ENCODE measurements at regions not wholly inside any gene's neighbourhood (a gene's known extent, or its start where the extent isn't known, plus 50 kb on each side); places are given as distances from the start of the nearest gene placed in this dataset.
"Not testable (repeated sequence)": the region's sequence is repeated elsewhere in the genome, so short reads cannot be mapped to it uniquely, and the experiment has no call there.

GRCh38 chr13:89212186-89212585, 1541.0 kb downstream of the SLITRK5 start:
- no peak for DNase-seq (ENCODE audit: low spot score)
- Histone ChIP-seq H3K79me2 (no peaks in the 10 kb centered on the region), H3K4me3 (no peak overlapping the region), H3K4me1 (ENCODE audit: insufficient read depth) (no peaks in the 10 kb centered on the region), H3K9me2 (replicated peaks; ENCODE audit: insufficient read depth) (no peaks in the 10 kb centered on the region), H3K4me2 (no peak overlapping the region), H3K27ac (no peak overlapping the region), H2AFZ (no peak overlapping the region), H3K9me3 (ENCODE audit: low read depth) (no peaks in the 10 kb centered on the region), H3K36me3 (replicated peaks; ENCODE audit: insufficient read depth, low read depth) (no peaks in the 10 kb centered on the region), H3K27me3 (no peaks in the 10 kb centered on the region), H4K20me1 (ENCODE audit: insufficient read depth, poor library complexity, severe bottlenecking) (no peaks in the 10 kb centered on the region)
- WGBS (ENCODE audit: low lambda C conversion rate, missing lambda C conversion rate): 92% methylated on average over 1 of the region's 1 CpG
- no peak for TF ChIP-seq CTCF (IDR thresholded peaks at IDR 0.05; ENCODE audit: poor library complexity)
- TF ChIP-seq EZH2 (IDR thresholded peaks at IDR 0.05; ENCODE audit: borderline replicate concordance): no peak
- TF ChIP-seq EZH2phosphoT487 (IDR thresholded peaks at IDR 0.05; ENCODE audit: low read depth, severe bottlenecking, unreplicated experiment): no peak

- Histone ChIP-seq H3K9me2 (replicated peaks; ENCODE audit: insufficient read depth) (no peaks in the 10 kb centered on the region), H3K4me2 (no peak overlapping the region), H3K4me1 (ENCODE audit: insufficient read depth) (no peaks in the 10 kb centered on the region), H3K9me3 (ENCODE audit: low read depth) (no peaks in the 10 kb centered on the region), H3K4me3 (no peak overlapping the region), H3K27me3 (no peaks in the 10 kb centered on the region), H3K36me3 (replicated peaks; ENCODE audit: insufficient read depth, low read depth) (no peaks in the 10 kb centered on the region), H2AFZ (no peak overlapping the region), H3K27ac (no peak overlapping the region), H4K20me1 (ENCODE audit: insufficient read depth, poor library complexity, severe bottlenecking) (no peaks in the 10 kb centered on the region), H3K79me2 (no peaks in the 10 kb centered on the region)
- 81% methylated on average over 1 of the region's 1 CpG for WGBS (ENCODE audit: low lambda C conversion rate, missing lambda C conversion rate)
- TF ChIP-seq EZH2 (IDR thresholded peaks at IDR 0.05; ENCODE audit: borderline replicate concordance) (no peak), EZH2phosphoT487 (IDR thresholded peaks at IDR 0.05; ENCODE audit: low read depth, severe bottlenecking, unreplicated experiment) (no peak), CTCF (IDR thresholded peaks at IDR 0.05; ENCODE audit: poor library complexity) (no peak)
- no peak for DNase-seq (ENCODE audit: low spot score)
Measured at GRCh38 chr13:89214185-89214584, 1543.0 kb downstream of the SLITRK5 start.

GRCh38 chr13:89215319-89215718, 1544.1 kb downstream of the SLITRK5 start:
- H3K9me3 ChIP-seq (ENCODE audit: low read depth); H3K4me2 ChIP-seq; H3K79me2 ChIP-seq; H3K4me1 ChIP-seq (ENCODE audit: insufficient read depth); H3K27ac ChIP-seq; H3K36me3 ChIP-seq (replicated peaks; ENCODE audit: insufficient read depth, low read depth); H3K27me3 ChIP-seq; DNase-seq (ENCODE audit: low spot score); H3K4me3 ChIP-seq; H4K20me1 ChIP-seq (ENCODE audit: insufficient read depth, poor library complexity, severe bottlenecking); H3K9me2 ChIP-seq (replicated peaks; ENCODE audit: insufficient read depth); H2AFZ ChIP-seq: not testable (repeated sequence)
- 88% methylated on average over 13 of the region's 13 CpGs for WGBS (ENCODE audit: low lambda C conversion rate, missing lambda C conversion rate)

- Histone ChIP-seq H3K27me3 (no peaks in the 10 kb centered on the region), H3K9me3 (ENCODE audit: low read depth) (no peaks in the 10 kb centered on the region), H2AFZ (no peak overlapping the region), H3K4me3 (no peak overlapping the region), H4K20me1 (ENCODE audit: insufficient read depth, poor library complexity, severe bottlenecking) (no peaks in the 10 kb centered on the region), H3K4me1 (ENCODE audit: insufficient read depth) (no peaks in the 10 kb centered on the region), H3K79me2 (no peaks in the 10 kb centered on the region), H3K9me2 (replicated peaks; ENCODE audit: insufficient read depth) (no peaks in the 10 kb centered on the region), H3K36me3 (replicated peaks; ENCODE audit: insufficient read depth, low read depth) (no peaks in the 10 kb centered on the region), H3K4me2 (no peak overlapping the region), H3K27ac (no peak overlapping the region)
- no peak for DNase-seq (ENCODE audit: low spot score)
- TF ChIP-seq EZH2 (IDR thresholded peaks at IDR 0.05; ENCODE audit: borderline replicate concordance): no peak
- no peak for TF ChIP-seq EZH2phosphoT487 (IDR thresholded peaks at IDR 0.05; ENCODE audit: low read depth, severe bottlenecking, unreplicated experiment)
- no peak for TF ChIP-seq CTCF (IDR thresholded peaks at IDR 0.05; ENCODE audit: poor library complexity)
Measured at GRCh38 chr13:89217813-89218212, 1546.6 kb downstream of the SLITRK5 start.
